Tibial nerve (tissue), 4 donors: ENCODE measurements at regions not wholly inside any gene's neighbourhood (a gene's known extent, or its start where the extent isn't known, plus 50 kb on each side); places are given as distances from the start of the nearest gene placed in this dataset.

Experiments used
- EP300 ChIP-seq, 2 donors: sonication (generic); formaldehyde crosslinking; IDR thresholded peaks; one replicate each; pipeline ENCODE4 v1.6.1; 2017; ENCODE audit warnings: antibody characterized with exemption in 2 of 2, mild to moderate bottlenecking in 1 of 2
- POLR2A ChIP-seq, 2 donors: fragments of 450-650 bp; IDR thresholded peaks; one replicate each; pipeline ENCODE4 v1.6.1; 2017; ENCODE audit warnings: antibody characterized with exemption in 2 of 2, mild to moderate bottlenecking in 2 of 2, moderate library complexity in 2 of 2
- TF ChIP-seq, protein P1 (sequence below), 5 experiments: fragments of 200-600 bp in 3 of 5; fragments of 450-650 bp in 2 of 5; sonication (generic) in 3 of 5; IDR thresholded peaks; one replicate each; pipeline ENCODE4 v1.5.1; 2016 to 2019; ENCODE audit warnings: antibody characterized with exemption in 5 of 5, mild to moderate bottlenecking in 3 of 5, moderate library complexity in 2 of 5

DNA sequence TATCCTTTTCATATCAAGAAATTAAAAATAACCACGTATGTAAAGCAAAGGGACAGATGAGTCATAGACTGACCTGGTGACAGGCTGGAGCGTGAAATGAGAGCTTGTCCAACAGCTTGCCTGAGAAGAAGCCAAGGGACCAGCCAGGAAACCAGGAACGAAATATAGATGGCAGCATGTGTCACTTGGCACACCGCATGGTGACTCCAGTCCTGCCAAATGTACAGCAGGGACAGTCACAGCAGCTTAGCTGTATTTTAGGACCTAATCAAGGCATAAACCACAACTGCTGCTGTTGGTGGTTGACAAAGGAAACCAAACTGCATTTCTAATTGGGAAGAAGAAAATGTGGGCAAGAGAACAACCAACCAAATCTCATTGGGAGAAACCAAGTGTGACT, 755.0 kb downstream of the TFAP2A start:
- TF ChIP-seq, protein P1, sequence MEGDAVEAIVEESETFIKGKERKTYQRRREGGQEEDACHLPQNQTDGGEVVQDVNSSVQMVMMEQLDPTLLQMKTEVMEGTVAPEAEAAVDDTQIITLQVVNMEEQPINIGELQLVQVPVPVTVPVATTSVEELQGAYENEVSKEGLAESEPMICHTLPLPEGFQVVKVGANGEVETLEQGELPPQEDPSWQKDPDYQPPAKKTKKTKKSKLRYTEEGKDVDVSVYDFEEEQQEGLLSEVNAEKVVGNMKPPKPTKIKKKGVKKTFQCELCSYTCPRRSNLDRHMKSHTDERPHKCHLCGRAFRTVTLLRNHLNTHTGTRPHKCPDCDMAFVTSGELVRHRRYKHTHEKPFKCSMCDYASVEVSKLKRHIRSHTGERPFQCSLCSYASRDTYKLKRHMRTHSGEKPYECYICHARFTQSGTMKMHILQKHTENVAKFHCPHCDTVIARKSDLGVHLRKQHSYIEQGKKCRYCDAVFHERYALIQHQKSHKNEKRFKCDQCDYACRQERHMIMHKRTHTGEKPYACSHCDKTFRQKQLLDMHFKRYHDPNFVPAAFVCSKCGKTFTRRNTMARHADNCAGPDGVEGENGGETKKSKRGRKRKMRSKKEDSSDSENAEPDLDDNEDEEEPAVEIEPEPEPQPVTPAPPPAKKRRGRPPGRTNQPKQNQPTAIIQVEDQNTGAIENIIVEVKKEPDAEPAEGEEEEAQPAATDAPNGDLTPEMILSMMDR (IDR thresholded peaks at IDR 0.05), result no peak
- TF ChIP-seq EP300 (IDR thresholded peaks at IDR 0.05) (no peak), POLR2A (IDR thresholded peaks at IDR 0.05) (no peak)
